BLaER1 (cell line): ENCODE measurements at regions not wholly inside any gene's neighbourhood (a gene's known extent, or its start where the extent isn't known, plus 50 kb on each side); places are given as distances from the start of the nearest gene placed in this dataset.
A peak's percentile ranks its signal among the peaks of the same experiment; 100 is the strongest.
"Not testable (repeated sequence)": the region's sequence is repeated elsewhere in the genome, so short reads cannot be mapped to it uniquely, and the experiment has no call there.

Experiments used
- H3K27ac ChIP-seq: shearing (Covaris generic); formaldehyde crosslinking; 2 replicates; pipeline ENCODE4 v1.8.1; 2022
- H3K27me3 ChIP-seq: shearing (Covaris generic); formaldehyde crosslinking; 2 replicates; pipeline ENCODE4 v1.8.1; 2022
- H3K36me3 ChIP-seq: shearing (Covaris generic); formaldehyde crosslinking; 2 replicates; pipeline ENCODE4 v1.8.1; 2022
- H3K4me1 ChIP-seq: shearing (Covaris generic); formaldehyde crosslinking; 2 replicates; pipeline ENCODE4 v1.8.1; 2022
- H3K4me2 ChIP-seq: shearing (Covaris generic); formaldehyde crosslinking; 2 replicates; pipeline ENCODE4 v1.8.1; 2022
- H3K4me3 ChIP-seq: shearing (Covaris generic); formaldehyde crosslinking; 2 replicates; pipeline ENCODE4 v1.8.1; 2022
- H3K9ac ChIP-seq: shearing (Covaris generic); formaldehyde crosslinking; 2 replicates; pipeline ENCODE4 v1.8.1; 2022
- H3K9me3 ChIP-seq: shearing (Covaris generic); formaldehyde crosslinking; 2 replicates; pipeline ENCODE4 v1.8.1; 2022
- H4K20me1 ChIP-seq: shearing (Covaris generic); formaldehyde crosslinking; 2 replicates; pipeline ENCODE4 v1.8.1; 2022

- not testable (repeated sequence) for H3K27ac ChIP-seq, H3K9me3 ChIP-seq, H3K4me1 ChIP-seq, H3K4me3 ChIP-seq, H3K4me2 ChIP-seq, H3K27me3 ChIP-seq, H3K9ac ChIP-seq, H4K20me1 ChIP-seq
- H3K36me3 ChIP-seq: peaks cover 54% of the 10 kb centered on the region
These were observed 138.1 kb upstream of the C1QTNF3 start for GRCh38 chr5:34180940-34181614.

- H4K20me1 ChIP-seq, H3K4me2 ChIP-seq: not testable (repeated sequence)
These were observed 142.0 kb upstream of the C1QTNF3 start for GRCh38 chr5:34185005-34185404.

GRCh38 chr5:34185572-34185971, 142.6 kb upstream of the C1QTNF3 start:
- H3K4me2 ChIP-seq, H3K27me3 ChIP-seq, H3K9ac ChIP-seq, H3K27ac ChIP-seq, H3K4me1 ChIP-seq, H3K4me3 ChIP-seq, H4K20me1 ChIP-seq, H3K9me3 ChIP-seq: not testable (repeated sequence)
- peaks cover 55% of the 10 kb centered on the region for H3K36me3 ChIP-seq

More at GRCh38 chr5:34185005-34185404, 142.0 kb upstream of the C1QTNF3 start:
- not testable (repeated sequence) for H3K27me3 ChIP-seq, H3K9me3 ChIP-seq, H3K4me1 ChIP-seq, H3K9ac ChIP-seq, H3K4me3 ChIP-seq, H3K27ac ChIP-seq
- peaks cover 54% of the 10 kb centered on the region for H3K36me3 ChIP-seq

GRCh38 chr5:34186108-34186507, 143.1 kb upstream of the C1QTNF3 start:
- not testable (repeated sequence) for H3K9ac ChIP-seq, H3K27me3 ChIP-seq, H3K27ac ChIP-seq, H3K4me2 ChIP-seq, H3K4me3 ChIP-seq, H3K9me3 ChIP-seq, H3K4me1 ChIP-seq
- Histone ChIP-seq H3K36me3 (peaks cover 55% of the 10 kb centered on the region), H4K20me1 (peaks cover 10% of the 10 kb centered on the region)

- Histone ChIP-seq H3K36me3 (peaks cover 57% of the 10 kb centered on the region), H4K20me1 (peaks cover 17% of the 10 kb centered on the region)
- H3K4me2 ChIP-seq, H3K27me3 ChIP-seq, H3K27ac ChIP-seq, H3K9ac ChIP-seq, H3K4me1 ChIP-seq, H3K4me3 ChIP-seq, H3K9me3 ChIP-seq: not testable (repeated sequence)
These were observed 143.9 kb upstream of the C1QTNF3 start for GRCh38 chr5:34186865-34187264.

GRCh38 chr5:34187441-34187840, 144.4 kb upstream of the C1QTNF3 start:
- H3K9me3 ChIP-seq, H3K27ac ChIP-seq, H3K4me2 ChIP-seq, H3K4me1 ChIP-seq, H3K9ac ChIP-seq, H3K4me3 ChIP-seq, H3K27me3 ChIP-seq: not testable (repeated sequence)
- Histone ChIP-seq H3K36me3 (peaks cover 57% of the 10 kb centered on the region), H4K20me1 (peaks cover 23% of the 10 kb centered on the region)

GRCh38 chr5:34188001-34188822, 145.2 kb upstream of the C1QTNF3 start:
- H3K4me3 ChIP-seq, H3K4me1 ChIP-seq, H3K4me2 ChIP-seq, H3K27ac ChIP-seq, H3K27me3 ChIP-seq, H3K9me3 ChIP-seq, H3K9ac ChIP-seq: not testable (repeated sequence)
- Histone ChIP-seq H3K36me3 (peaks cover 60% of the 10 kb centered on the region), H4K20me1 (peaks cover 25% of the 10 kb centered on the region)

- H3K27me3 ChIP-seq, H3K9me3 ChIP-seq, H3K4me1 ChIP-seq, H3K4me3 ChIP-seq, H3K27ac ChIP-seq, H3K4me2 ChIP-seq, H3K9ac ChIP-seq: not testable (repeated sequence)
- Histone ChIP-seq H4K20me1 (peaks cover 25% of the 10 kb centered on the region), H3K36me3 (peaks cover 61% of the 10 kb centered on the region)
These were observed 146.2 kb upstream of the C1QTNF3 start for GRCh38 chr5:34189246-34189645.

GRCh38 chr5:34189752-34190411, 146.9 kb upstream of the C1QTNF3 start:
- H3K4me1 ChIP-seq, H3K9ac ChIP-seq, H3K4me2 ChIP-seq, H3K9me3 ChIP-seq, H3K27ac ChIP-seq, H3K4me3 ChIP-seq, H3K27me3 ChIP-seq: not testable (repeated sequence)
- Histone ChIP-seq H4K20me1 (peaks cover 25% of the 10 kb centered on the region), H3K36me3 (peaks cover 57% of the 10 kb centered on the region)

- Histone ChIP-seq H4K20me1 (peaks cover 25% of the 10 kb centered on the region), H3K36me3 (peaks cover 56% of the 10 kb centered on the region)
- H3K4me3 ChIP-seq, H3K4me1 ChIP-seq, H3K9ac ChIP-seq, H3K9me3 ChIP-seq, H3K4me2 ChIP-seq, H3K27ac ChIP-seq, H3K27me3 ChIP-seq: not testable (repeated sequence)
These were observed 147.5 kb upstream of the C1QTNF3 start for GRCh38 chr5:34190466-34190865.

GRCh38 chr5:34191279-34191744, 148.3 kb upstream of the C1QTNF3 start:
- H3K36me3 ChIP-seq: peaks cover 60% of the 10 kb centered on the region
- not testable (repeated sequence) for H3K9ac ChIP-seq, H3K9me3 ChIP-seq, H3K27ac ChIP-seq, H3K4me1 ChIP-seq, H3K4me3 ChIP-seq, H3K27me3 ChIP-seq, H3K4me2 ChIP-seq
- peaks cover 25% of the 10 kb centered on the region for H4K20me1 ChIP-seq

- peaks cover 25% of the 10 kb centered on the region for H4K20me1 ChIP-seq
- not testable (repeated sequence) for H3K4me3 ChIP-seq, H3K4me1 ChIP-seq, H3K4me2 ChIP-seq, H3K9me3 ChIP-seq, H3K27me3 ChIP-seq
- peaks cover 58% of the 10 kb centered on the region for H3K36me3 ChIP-seq
- peak overlapping the region; percentile 28; the same call in 1 of the 2 replicates for H3K27ac ChIP-seq
- H3K9ac ChIP-seq: 0 out of 2 replicates have a peak overlapping the region, but pooled peaks have one; percentile 9
These were observed 149.3 kb upstream of the C1QTNF3 start for GRCh38 chr5:34192064-34192922.

- 0 out of 2 replicates have a peak overlapping the region, but pooled peaks have one; percentile 9 for H3K9ac ChIP-seq
- H3K36me3 ChIP-seq: peaks cover 55% of the 10 kb centered on the region
- peaks cover 25% of the 10 kb centered on the region for H4K20me1 ChIP-seq
- H3K9me3 ChIP-seq, H3K27me3 ChIP-seq, H3K4me1 ChIP-seq, H3K4me3 ChIP-seq, H3K4me2 ChIP-seq, H3K27ac ChIP-seq: not testable (repeated sequence)
These were observed 149.9 kb upstream of the C1QTNF3 start for GRCh38 chr5:34192923-34193262.
